ENCODE measurements at regions not wholly inside any gene's neighbourhood (a gene's known extent, or its start where the extent isn't known, plus 50 kb on each side); places are given as distances from the start of the nearest gene placed in this dataset.

DNA sequence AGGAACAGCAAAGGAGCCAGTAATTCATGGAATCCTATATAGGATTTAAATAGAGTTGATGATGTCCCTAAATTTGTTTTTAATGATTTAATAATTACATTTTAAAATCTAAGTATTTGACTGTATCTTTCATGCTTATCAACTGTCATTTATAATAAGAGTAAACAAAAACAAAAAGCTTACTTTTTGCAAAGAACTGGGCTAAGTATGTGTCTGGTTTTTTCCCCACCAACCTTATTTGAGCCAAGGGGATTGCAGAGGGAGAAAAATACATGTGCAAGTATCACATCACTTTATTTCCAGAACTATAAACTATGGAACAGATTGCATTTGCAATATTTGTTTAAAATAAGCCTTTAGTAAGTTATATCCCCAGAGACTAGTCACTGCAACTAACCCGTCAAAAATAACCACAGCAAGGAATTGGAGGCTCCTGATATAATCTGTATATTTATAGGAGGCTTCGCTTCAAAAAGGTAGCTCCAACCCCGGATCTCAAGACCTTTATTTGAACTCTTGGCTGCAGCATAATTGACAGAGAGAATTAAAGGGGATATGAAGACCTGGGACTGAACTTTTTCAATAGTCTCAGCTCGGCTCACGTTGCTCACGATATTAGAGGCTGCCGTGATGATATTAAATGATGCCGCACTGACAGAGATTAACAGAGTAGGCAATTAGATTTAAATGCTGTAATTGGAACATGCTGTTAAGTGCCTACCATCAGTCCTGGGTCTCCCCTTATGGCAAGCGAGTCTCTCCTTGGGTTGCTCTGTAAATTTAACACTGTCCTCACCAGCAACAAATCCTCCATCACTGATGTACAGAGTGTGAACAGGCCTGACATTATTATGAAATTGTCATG, 329.1 kb upstream of the NFIA start:
- TF ChIP-seq, protein P1, sequence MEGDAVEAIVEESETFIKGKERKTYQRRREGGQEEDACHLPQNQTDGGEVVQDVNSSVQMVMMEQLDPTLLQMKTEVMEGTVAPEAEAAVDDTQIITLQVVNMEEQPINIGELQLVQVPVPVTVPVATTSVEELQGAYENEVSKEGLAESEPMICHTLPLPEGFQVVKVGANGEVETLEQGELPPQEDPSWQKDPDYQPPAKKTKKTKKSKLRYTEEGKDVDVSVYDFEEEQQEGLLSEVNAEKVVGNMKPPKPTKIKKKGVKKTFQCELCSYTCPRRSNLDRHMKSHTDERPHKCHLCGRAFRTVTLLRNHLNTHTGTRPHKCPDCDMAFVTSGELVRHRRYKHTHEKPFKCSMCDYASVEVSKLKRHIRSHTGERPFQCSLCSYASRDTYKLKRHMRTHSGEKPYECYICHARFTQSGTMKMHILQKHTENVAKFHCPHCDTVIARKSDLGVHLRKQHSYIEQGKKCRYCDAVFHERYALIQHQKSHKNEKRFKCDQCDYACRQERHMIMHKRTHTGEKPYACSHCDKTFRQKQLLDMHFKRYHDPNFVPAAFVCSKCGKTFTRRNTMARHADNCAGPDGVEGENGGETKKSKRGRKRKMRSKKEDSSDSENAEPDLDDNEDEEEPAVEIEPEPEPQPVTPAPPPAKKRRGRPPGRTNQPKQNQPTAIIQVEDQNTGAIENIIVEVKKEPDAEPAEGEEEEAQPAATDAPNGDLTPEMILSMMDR (IDR thresholded peaks at IDR 0.05): no peak
- no peak for TF ChIP-seq POLR2A (IDR thresholded peaks at IDR 0.05)
- no peak for TF ChIP-seq POLR2AphosphoS5 (IDR thresholded peaks at IDR 0.05)

Data from breast epithelium (tissue), 3 donors.